ENCODE measurements at regions not wholly inside any gene's neighbourhood (a gene's known extent, or its start where the extent isn't known, plus 50 kb on each side); places are given as distances from the start of the nearest gene placed in this dataset.
A peak's percentile ranks its signal among the peaks of the same experiment; 100 is the strongest.

- Mint-ChIP-seq H3K36me3 (ENCODE audit: low read depth, unreplicated experiment) (no peaks in the 10 kb centered on the region), H3K27me3 (ENCODE audit: low read depth, unreplicated experiment) (no peaks in the 10 kb centered on the region), H3K4me3 (ENCODE audit: unreplicated experiment) (no peak overlapping the region), H3K9me3 (ENCODE audit: unreplicated experiment) (peaks cover under 1% of the 10 kb centered on the region), H3K27ac (ENCODE audit: unreplicated experiment) (no peak overlapping the region), H3K4me1 (ENCODE audit: low read depth, unreplicated experiment) (no peaks in the 10 kb centered on the region)
- Histone ChIP-seq H3K27ac (ENCODE audit: low read depth, low read length) (no peak overlapping the region), H4K20me1 (ENCODE audit: insufficient read depth, low read length) (no peaks in the 10 kb centered on the region), H3K9me3 (ENCODE audit: insufficient read depth, low read depth, low read length) (peaks cover 8% of the 10 kb centered on the region), H3K4me1 (ENCODE audit: insufficient read depth, low read length) (no peaks in the 10 kb centered on the region), H3K9ac (ENCODE audit: low read length) (no peak overlapping the region), H2AFZ (ENCODE audit: low read depth, low read length) (no peak overlapping the region), H3K27me3 (ENCODE audit: insufficient read depth, low read length) (no peaks in the 10 kb centered on the region), H3K36me3 (ENCODE audit: insufficient read depth, low read length) (no peaks in the 10 kb centered on the region), H3K4me2 (ENCODE audit: low read length) (no peak overlapping the region), H3K4me3 (ENCODE audit: insufficient read depth, low read depth, low read length) (no peak overlapping the region), H3K79me2 (ENCODE audit: insufficient read depth, low read length) (no peaks in the 10 kb centered on the region)
- no peak for TF ChIP-seq EZH2 (IDR thresholded peaks at IDR 0.05; ENCODE audit: insufficient read depth, low read length)
- no peak for TF ChIP-seq CTCF (IDR thresholded peaks at IDR 0.05; ENCODE audit: insufficient read depth, low read depth, low read length)
- FAIRE-seq: no peak
- peak; percentile 47 for DNase-seq (ENCODE audit: low read depth)
Measured at GRCh38 chr11:38582151-38582550, 1984.1 kb upstream of the RAG2 start.

- no peaks in the 10 kb centered on the region for H3K36me3 ChIP-seq (ENCODE audit: insufficient read depth, low read length)
- DNase-seq (ENCODE audit: low read depth): no peak
- no peak for TF ChIP-seq EZH2 (IDR thresholded peaks at IDR 0.05; ENCODE audit: insufficient read depth, low read length)
- TF ChIP-seq CTCF (IDR thresholded peaks at IDR 0.05; ENCODE audit: insufficient read depth, low read depth, low read length): no peak
- no peak overlapping the region for H3K4me2 ChIP-seq (ENCODE audit: low read length)
- H3K36me3 Mint-ChIP-seq (ENCODE audit: low read depth, unreplicated experiment): no peaks in the 10 kb centered on the region
- no peaks in the 10 kb centered on the region for H3K4me1 Mint-ChIP-seq (ENCODE audit: low read depth, unreplicated experiment)
- FAIRE-seq: no peak
- no peak overlapping the region for H3K9ac ChIP-seq (ENCODE audit: low read length)
- H3K27ac Mint-ChIP-seq (ENCODE audit: unreplicated experiment): no peak overlapping the region
- no peaks in the 10 kb centered on the region for H3K27me3 ChIP-seq (ENCODE audit: insufficient read depth, low read length)
- H3K9me3 Mint-ChIP-seq (ENCODE audit: unreplicated experiment): peaks cover 5% of the 10 kb centered on the region
- no peak overlapping the region for H3K4me3 ChIP-seq (ENCODE audit: insufficient read depth, low read depth, low read length)
- no peak overlapping the region for H3K27ac ChIP-seq (ENCODE audit: low read depth, low read length)
- H3K4me3 Mint-ChIP-seq (ENCODE audit: unreplicated experiment): no peak overlapping the region
- H2AFZ ChIP-seq (ENCODE audit: low read depth, low read length): no peak overlapping the region
- H3K79me2 ChIP-seq (ENCODE audit: insufficient read depth, low read length): no peaks in the 10 kb centered on the region
- H3K4me1 ChIP-seq (ENCODE audit: insufficient read depth, low read length): no peaks in the 10 kb centered on the region
- H4K20me1 ChIP-seq (ENCODE audit: insufficient read depth, low read length): no peaks in the 10 kb centered on the region
- H3K27me3 Mint-ChIP-seq (ENCODE audit: low read depth, unreplicated experiment): no peaks in the 10 kb centered on the region
- peaks cover 11% of the 10 kb centered on the region for H3K9me3 ChIP-seq (ENCODE audit: insufficient read depth, low read depth, low read length)
Measured at GRCh38 chr11:38577769-38578168, 1979.7 kb upstream of the RAG2 start.

- Histone ChIP-seq H3K79me2 (ENCODE audit: insufficient read depth, low read length) (no peaks in the 10 kb centered on the region), H3K4me2 (ENCODE audit: low read length) (no peak overlapping the region), H2AFZ (ENCODE audit: low read depth, low read length) (no peak overlapping the region), H3K9ac (ENCODE audit: low read length) (no peak overlapping the region), H3K27ac (ENCODE audit: low read depth, low read length) (no peak overlapping the region), H3K4me1 (ENCODE audit: insufficient read depth, low read length) (no peaks in the 10 kb centered on the region), H3K36me3 (ENCODE audit: insufficient read depth, low read length) (no peaks in the 10 kb centered on the region), H3K27me3 (ENCODE audit: insufficient read depth, low read length) (no peaks in the 10 kb centered on the region), H3K4me3 (ENCODE audit: insufficient read depth, low read depth, low read length) (no peak overlapping the region), H4K20me1 (ENCODE audit: insufficient read depth, low read length) (no peaks in the 10 kb centered on the region), H3K9me3 (ENCODE audit: insufficient read depth, low read depth, low read length) (no peaks in the 10 kb centered on the region)
- no peaks in the 10 kb centered on the region for H3K36me3 Mint-ChIP-seq (ENCODE audit: low read depth, unreplicated experiment)
- H3K9me3 Mint-ChIP-seq (ENCODE audit: unreplicated experiment): no peaks in the 10 kb centered on the region
- no peak for FAIRE-seq
- no peak overlapping the region for H3K4me3 Mint-ChIP-seq (ENCODE audit: unreplicated experiment)
- H3K27ac Mint-ChIP-seq (ENCODE audit: unreplicated experiment): no peak overlapping the region
- no peak for DNase-seq (ENCODE audit: low read depth)
- H3K27me3 Mint-ChIP-seq (ENCODE audit: low read depth, unreplicated experiment): no peaks in the 10 kb centered on the region
- H3K4me1 Mint-ChIP-seq (ENCODE audit: low read depth, unreplicated experiment): no peaks in the 10 kb centered on the region
- TF ChIP-seq CTCF (IDR thresholded peaks at IDR 0.05; ENCODE audit: insufficient read depth, low read depth, low read length) (no peak), EZH2 (IDR thresholded peaks at IDR 0.05; ENCODE audit: insufficient read depth, low read length) (no peak)
Measured at GRCh38 chr11:38562562-38562961, 1964.5 kb upstream of the RAG2 start.
